NCI-H2107 treated with DMSO at 0.1 percent for 48 hours (cell line): ENCODE measurements at regions not wholly inside any gene's neighbourhood (a gene's known extent, or its start where the extent isn't known, plus 50 kb on each side); places are given as distances from the start of the nearest gene placed in this dataset.

ENCODE experiments used
- DNase-seq: peaks from one replicate; lab custom pipeline; 2025; ENCODE audit not compliant: unreplicated experiment; lab: John Stamatoyannopoulos, UW

DNA sequence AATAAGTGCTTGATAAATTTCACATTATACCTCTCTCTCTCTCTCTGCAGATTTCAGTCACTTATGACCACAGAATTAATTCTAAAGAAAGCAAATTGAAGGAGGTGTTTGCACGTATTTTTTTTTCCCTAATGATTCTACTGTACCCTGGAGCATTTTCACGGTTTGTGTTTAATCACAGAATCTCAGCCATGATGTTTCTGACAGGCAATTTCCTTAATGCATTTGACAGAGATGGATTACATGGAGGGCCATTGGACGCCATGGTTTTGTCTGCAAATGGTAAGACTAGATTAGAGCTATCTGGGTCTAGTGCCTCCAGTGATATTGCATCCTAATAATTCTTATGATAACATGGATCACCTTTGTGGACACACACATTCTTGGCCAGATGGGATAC is 147.5 kb upstream of the RBFOX1 start:
- no peak for DNase-seq

DNA sequence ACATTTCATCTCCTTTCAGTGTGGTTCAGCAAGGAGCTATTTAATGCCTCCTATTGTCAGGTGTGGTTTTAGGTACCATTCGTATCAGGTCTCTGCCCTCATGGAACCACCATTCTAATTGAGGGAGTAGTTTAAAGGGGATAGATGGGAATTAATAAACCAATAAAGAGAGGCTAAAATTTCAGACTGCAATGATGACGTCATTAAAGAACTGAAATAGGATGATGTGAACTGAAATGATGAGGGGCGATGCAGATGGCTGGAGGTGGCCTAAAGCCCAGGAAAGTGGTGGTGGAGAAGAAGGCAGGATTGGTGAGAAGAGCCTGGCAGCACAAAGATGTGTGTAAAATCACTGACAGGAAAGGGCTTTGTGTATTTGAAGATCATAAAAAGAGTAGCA is 148.9 kb upstream of the RBFOX1 start:
- no peak for DNase-seq

GRCh38 chr16:7182510-7183109 is 150.0 kb upstream of the RBFOX1 start:
- no peak for DNase-seq

DNA sequence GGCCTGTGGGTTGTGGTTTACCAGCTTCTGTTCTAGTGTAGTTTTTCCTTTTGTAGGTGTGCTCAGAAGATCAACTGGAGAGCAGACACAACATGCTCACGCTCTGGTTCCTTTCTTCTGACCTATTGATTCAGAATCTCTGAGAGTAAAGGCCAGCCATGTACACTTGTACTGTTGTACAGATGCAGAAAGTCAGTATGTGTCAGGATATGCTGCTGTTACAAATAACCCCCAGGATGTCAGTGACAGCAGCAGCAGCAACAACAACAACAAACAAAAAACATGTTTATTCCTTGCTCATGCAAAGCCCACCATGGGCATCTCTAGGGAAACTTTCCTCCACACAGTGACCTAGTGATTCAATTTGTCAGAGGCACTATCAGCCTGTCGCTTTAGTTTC is 154.8 kb upstream of the RBFOX1 start:
- DNase-seq = no peak

DNA sequence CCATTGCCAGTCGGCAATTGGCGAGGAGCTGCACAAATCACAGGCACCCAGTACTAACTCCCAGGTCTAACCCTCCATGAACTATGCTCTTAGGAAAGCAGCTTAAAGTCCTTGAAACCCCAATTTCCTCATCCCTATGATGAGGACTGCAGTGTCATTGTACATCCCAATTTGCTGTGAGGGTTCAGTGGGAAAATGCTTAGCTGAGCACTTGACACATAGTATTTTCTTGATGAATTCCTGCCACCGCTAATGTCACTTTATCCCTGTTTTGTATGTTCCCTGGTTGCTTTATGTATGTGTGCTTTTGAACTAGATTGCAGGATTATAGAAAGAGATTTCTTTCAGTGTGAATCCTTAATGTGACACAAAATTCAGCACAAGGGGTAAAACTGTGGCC is 161.5 kb upstream of the RBFOX1 start:
- DNase-seq = no peak

GRCh38 chr16:7167626-7168025 is 165.0 kb upstream of the RBFOX1 start:
- DNase-seq = no peak

DNA sequence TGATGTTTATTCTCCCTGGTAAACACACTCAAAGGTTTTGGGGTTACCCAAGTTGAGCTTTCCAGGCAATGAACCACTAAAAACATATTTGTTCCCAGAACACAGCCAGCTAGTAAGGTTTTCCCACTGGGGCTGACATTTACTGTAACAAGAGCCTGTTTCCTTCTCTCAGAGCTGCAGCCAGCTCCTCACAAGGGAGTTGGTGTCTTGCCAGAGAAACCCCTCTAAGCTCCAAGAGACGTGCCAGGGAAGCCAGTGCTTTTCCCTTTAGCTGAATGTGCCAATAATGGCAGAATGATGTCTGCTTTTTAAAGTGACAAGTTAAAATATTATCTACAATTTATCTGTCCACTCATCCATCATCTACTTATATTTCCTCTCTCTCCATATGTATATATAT is 170.8 kb upstream of the RBFOX1 start:
- DNase-seq = no peak

GRCh38 chr16:7160093-7160492 is 172.6 kb upstream of the RBFOX1 start:
- DNase-seq = no peak

GRCh38 chr16:7158481-7158880 is 174.2 kb upstream of the RBFOX1 start:
- no peak for DNase-seq

- no peak for DNase-seq
These were observed 182.4 kb upstream of the RBFOX1 start for GRCh38 chr16:7150230-7150629.

- DNase-seq = no peak
These were observed 184.0 kb upstream of the RBFOX1 start for GRCh38 chr16:7148606-7149005.

DNA sequence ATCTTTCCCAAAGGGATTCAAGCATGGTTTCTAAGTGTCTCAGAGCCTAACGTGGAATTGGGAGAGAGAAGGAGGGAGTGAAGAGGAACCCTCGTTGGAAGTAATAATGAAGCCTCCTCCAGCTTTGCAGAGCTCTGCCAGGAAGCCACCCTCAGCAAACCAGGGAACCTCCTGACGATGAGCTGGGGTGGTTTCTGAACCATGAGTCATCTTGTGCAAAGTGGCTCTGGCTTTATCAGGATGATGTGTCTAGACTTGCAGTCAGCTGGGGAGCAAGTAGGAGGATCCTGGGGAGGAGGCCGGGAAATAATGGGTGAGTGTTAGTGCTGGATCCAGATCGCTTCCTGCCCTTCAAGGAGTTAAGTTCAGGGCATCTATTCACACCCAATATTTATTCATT is 191.7 kb upstream of the RBFOX1 start:
- no peak for DNase-seq

- no peak for DNase-seq
These were observed 194.9 kb upstream of the RBFOX1 start for GRCh38 chr16:7137560-7138330.

DNA sequence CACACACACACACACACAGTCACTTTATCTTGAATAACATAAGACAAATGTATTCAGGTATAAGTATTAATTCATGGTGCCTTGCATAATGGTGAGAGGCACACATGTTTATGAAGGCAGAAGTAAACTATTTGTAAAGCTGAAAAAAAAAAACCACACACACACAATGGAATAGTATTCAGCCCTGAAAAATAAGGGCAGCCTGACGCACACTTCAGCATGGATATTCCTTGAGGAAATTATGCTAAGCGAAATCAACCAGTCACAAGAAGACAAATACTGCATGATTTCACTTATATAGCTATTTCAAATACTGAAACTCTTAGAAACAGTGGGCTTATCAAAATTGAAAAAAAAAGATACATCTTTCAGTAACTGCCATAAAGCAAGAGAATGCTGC is 200.2 kb upstream of the RBFOX1 start:
- no peak for DNase-seq

- DNase-seq = no peak
These were observed 207.9 kb upstream of the RBFOX1 start for GRCh38 chr16:7124701-7125100.

GRCh38 chr16:7124242-7124641 is 208.4 kb upstream of the RBFOX1 start:
- no peak for DNase-seq

DNA sequence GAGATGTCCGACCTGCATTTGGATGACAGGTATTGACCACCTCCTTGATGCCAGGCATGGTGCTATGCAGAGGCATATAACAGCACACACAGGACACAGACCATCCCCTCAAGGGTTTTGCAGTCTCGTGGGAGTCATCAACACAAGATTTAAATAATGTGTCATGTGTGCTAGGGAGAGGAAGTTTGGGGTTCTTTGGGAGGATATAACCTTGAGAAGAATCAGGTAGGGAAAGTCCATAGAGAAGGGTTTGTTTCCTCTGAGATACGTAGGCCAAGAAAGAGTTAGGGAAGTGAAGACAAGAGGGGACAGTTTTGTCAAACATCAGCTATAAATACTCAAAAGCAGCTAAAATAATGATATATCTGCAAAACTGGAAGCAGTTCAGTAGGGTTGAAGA is 215.9 kb upstream of the RBFOX1 start:
- no peak for DNase-seq

- DNase-seq = no peak
These were observed 216.7 kb upstream of the RBFOX1 start for GRCh38 chr16:7115898-7116297.

DNA sequence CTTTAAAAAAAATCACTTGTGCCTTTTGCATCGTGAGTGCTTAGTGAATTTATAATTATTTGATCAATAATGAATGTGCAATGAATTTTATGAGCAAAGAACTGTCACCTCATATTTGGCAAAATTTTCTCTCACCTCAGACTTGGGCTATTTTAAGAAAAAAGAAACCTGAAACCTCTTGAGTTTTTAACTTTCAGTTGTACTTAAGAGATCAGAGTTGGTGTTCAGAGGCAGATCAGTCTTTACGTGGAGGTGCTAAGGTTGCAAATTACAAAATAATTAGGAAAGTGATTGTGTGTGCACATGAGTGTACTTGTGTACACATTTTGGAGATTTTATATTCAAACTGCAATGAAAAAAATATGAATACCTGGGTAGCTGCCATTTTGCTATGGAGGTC is 218.7 kb upstream of the RBFOX1 start:
- no peak for DNase-seq

DNA sequence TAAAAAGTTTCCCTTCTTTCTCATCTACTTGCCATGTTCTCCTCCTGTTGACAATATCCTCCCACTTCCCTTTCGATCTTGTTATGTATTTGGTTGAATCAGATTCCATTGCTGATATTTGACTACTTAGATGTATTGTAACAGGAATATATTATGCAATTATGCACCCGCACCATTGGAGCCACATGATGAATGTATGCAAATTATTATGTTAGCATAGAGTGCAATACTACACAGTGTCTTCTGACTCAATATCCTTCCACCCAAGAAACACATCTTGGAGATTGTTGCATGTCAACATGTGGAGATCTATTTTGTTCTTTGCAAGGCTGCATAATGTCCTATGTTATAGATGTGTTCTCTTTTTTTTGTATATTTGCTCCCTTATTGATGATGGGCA is 219.2 kb upstream of the RBFOX1 start:
- no peak for DNase-seq

GRCh38 chr16:7111265-7111664 is 221.4 kb upstream of the RBFOX1 start:
- no peak for DNase-seq

GRCh38 chr16:7107436-7107835 is 225.2 kb upstream of the RBFOX1 start:
- DNase-seq = no peak

GRCh38 chr16:7103056-7103455 is 229.6 kb upstream of the RBFOX1 start:
- no peak for DNase-seq
